Right lobe of liver (tissue), 4 donors: ENCODE measurements at regions not wholly inside any gene's neighbourhood (a gene's known extent, or its start where the extent isn't known, plus 50 kb on each side); places are given as distances from the start of the nearest gene placed in this dataset.

Source experiments
- CTCF ChIP-seq, 4 donors: fragments of 200-600 bp in 3 of 4; fragments of 450-650 bp in 1 of 4; IDR thresholded peaks; one replicate each; pipeline versions ENCODE4 v1.5.1 to v1.8.0; 2016 to 2022; ENCODE audit warnings: antibody characterized with exemption in 4 of 4, mild to moderate bottlenecking in 2 of 4
- POLR2A ChIP-seq: fragments of 450-650 bp; IDR thresholded peaks from one replicate; pipeline ENCODE4 v1.6.1; 2017; ENCODE audit warnings: antibody characterized with exemption, mild to moderate bottlenecking
- donor health status: DM: no; HTN: no; CAD: no.
- donor health status: DM: no; HTN: no; CAD: no.
- donor health status: DM: no; HTN: yes; CAD: no.

GRCh38 chr13:33735276-33735675, 82.7 kb upstream of the RFC3 start:
- TF ChIP-seq POLR2A (no peak), CTCF (IDR thresholded peaks at IDR 0.05) (no peak)
